Activated naive CD8-positive, alpha-beta T cell (primary cell): ENCODE measurements at regions not wholly inside any gene's neighbourhood (a gene's known extent, or its start where the extent isn't known, plus 50 kb on each side); places are given as distances from the start of the nearest gene placed in this dataset.
"Not testable (repeated sequence)": the region's sequence is repeated elsewhere in the genome, so short reads cannot be mapped to it uniquely, and the experiment has no call there.

Experiments used
- H3K27ac Mint-ChIP-seq: one replicate; pipeline ENCODE4 v1.8.0; 2021; ENCODE audit warnings: mixed read lengths
- H3K27me3 Mint-ChIP-seq: one replicate; pipeline ENCODE4 v1.8.0; 2021; ENCODE audit warnings: mixed read lengths
- H3K36me3 Mint-ChIP-seq: one replicate; pipeline ENCODE4 v1.8.0; 2021; ENCODE audit warnings: mixed read lengths
- H3K4me1 Mint-ChIP-seq: one replicate; pipeline ENCODE4 v1.8.0; 2021; ENCODE audit warnings: low read depth, mixed read lengths
- H3K4me3 Mint-ChIP-seq: one replicate; pipeline ENCODE4 v1.8.0; 2021; ENCODE audit warnings: mild to moderate bottlenecking, mixed read lengths
- H3K9me3 Mint-ChIP-seq: one replicate; pipeline ENCODE4 v1.8.0; 2021; ENCODE audit warnings: low read depth, mixed read lengths

GRCh38 chr12:31162896-31163560 lies 89.4 kb downstream of the DDX11 start:
- not testable (repeated sequence) for H3K4me3 Mint-ChIP-seq, H3K36me3 Mint-ChIP-seq, H3K27me3 Mint-ChIP-seq, H3K27ac Mint-ChIP-seq, H3K4me1 Mint-ChIP-seq, H3K9me3 Mint-ChIP-seq

GRCh38 chr12:31174293-31174692 lies 100.6 kb downstream of the DDX11 start:
- not testable (repeated sequence) for H3K4me1 Mint-ChIP-seq, H3K27ac Mint-ChIP-seq, H3K4me3 Mint-ChIP-seq, H3K27me3 Mint-ChIP-seq, H3K9me3 Mint-ChIP-seq, H3K36me3 Mint-ChIP-seq

DNA sequence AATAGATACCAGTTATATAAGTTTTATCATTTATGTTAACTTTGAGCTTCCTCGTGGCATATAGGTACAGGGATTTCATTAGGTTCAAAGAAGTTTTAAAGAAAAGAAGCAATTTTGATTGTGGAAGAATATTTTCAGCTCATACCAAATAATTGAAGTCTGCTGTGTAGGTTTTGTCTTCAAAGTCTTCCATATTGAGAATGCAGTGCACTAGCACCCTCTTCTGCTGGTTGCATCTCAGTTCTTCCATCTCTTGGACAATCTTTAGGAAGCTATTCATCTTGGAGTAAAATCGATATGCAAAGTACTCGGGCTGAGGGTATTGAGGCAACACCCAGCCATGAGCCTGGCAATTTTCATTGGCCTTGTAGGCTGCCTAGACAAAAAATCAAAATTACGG lies 103.9 kb downstream of the DDX11 start:
- not testable (repeated sequence) for H3K27ac Mint-ChIP-seq, H3K4me1 Mint-ChIP-seq, H3K27me3 Mint-ChIP-seq, H3K4me3 Mint-ChIP-seq, H3K9me3 Mint-ChIP-seq, H3K36me3 Mint-ChIP-seq

GRCh38 chr12:31178875-31179274 lies 105.2 kb downstream of the DDX11 start:
- not testable (repeated sequence) for H3K4me1 Mint-ChIP-seq, H3K9me3 Mint-ChIP-seq, H3K4me3 Mint-ChIP-seq, H3K27ac Mint-ChIP-seq, H3K36me3 Mint-ChIP-seq, H3K27me3 Mint-ChIP-seq

DNA sequence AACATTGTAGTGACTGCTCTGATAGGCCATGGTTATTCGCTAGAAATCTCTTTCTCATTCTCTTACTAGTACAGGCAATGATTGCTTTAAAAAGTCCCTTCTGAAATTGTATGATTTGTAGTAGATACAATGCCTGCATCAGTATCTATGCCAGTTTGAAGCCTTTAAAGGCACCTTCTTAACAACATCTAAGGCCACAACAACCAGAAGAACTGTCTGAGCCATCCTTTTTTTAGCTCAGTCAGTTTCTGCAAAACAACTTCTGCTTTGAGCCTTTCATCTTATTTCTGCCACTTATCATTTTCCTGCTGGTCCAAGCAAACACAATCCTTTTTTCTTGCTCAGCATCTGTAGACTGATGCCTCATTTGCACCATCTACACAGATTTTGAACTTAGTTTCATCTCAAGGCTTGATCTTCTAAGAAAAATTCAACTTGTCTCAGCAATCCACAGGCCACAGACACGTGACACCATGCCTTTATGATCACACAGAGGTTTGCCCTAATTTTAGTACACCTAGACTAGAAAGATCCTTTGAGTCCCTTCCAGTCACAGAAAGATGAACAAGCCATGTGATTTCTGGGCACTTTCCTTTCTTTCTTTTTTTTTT lies 106.1 kb downstream of the DDX11 start:
- not testable (repeated sequence) for H3K27me3 Mint-ChIP-seq, H3K36me3 Mint-ChIP-seq, H3K27ac Mint-ChIP-seq, H3K4me1 Mint-ChIP-seq, H3K4me3 Mint-ChIP-seq, H3K9me3 Mint-ChIP-seq

DNA sequence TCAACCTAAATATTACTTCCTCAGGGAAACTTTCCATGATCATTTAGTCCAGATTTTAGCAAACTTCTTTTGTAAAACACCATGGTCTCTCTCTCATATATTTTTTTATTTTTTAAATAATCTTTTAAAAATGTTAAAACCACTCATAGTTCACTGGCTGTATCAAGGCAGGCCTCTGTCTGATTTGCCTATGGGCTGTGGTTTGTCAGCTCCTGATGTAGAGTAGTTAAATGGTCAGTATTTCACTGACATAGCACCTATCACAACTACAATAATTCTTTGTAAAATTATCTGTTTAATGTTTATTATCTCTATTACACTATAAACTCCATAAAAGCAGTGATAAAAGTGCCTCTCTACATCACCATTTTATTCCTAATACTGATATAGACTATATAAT lies 108.9 kb downstream of the DDX11 start:
- H3K4me3 Mint-ChIP-seq, H3K4me1 Mint-ChIP-seq, H3K9me3 Mint-ChIP-seq, H3K36me3 Mint-ChIP-seq, H3K27me3 Mint-ChIP-seq, H3K27ac Mint-ChIP-seq: not testable (repeated sequence)

- H3K27ac Mint-ChIP-seq, H3K4me3 Mint-ChIP-seq, H3K36me3 Mint-ChIP-seq, H3K27me3 Mint-ChIP-seq, H3K4me1 Mint-ChIP-seq, H3K9me3 Mint-ChIP-seq: not testable (repeated sequence)
These were observed 109.4 kb downstream of the DDX11 start for GRCh38 chr12:31183107-31183506.

- not testable (repeated sequence) for H3K27ac Mint-ChIP-seq, H3K36me3 Mint-ChIP-seq, H3K4me1 Mint-ChIP-seq, H3K4me3 Mint-ChIP-seq, H3K9me3 Mint-ChIP-seq, H3K27me3 Mint-ChIP-seq
These were observed 110.2 kb downstream of the DDX11 start for GRCh38 chr12:31183899-31184298.

DNA sequence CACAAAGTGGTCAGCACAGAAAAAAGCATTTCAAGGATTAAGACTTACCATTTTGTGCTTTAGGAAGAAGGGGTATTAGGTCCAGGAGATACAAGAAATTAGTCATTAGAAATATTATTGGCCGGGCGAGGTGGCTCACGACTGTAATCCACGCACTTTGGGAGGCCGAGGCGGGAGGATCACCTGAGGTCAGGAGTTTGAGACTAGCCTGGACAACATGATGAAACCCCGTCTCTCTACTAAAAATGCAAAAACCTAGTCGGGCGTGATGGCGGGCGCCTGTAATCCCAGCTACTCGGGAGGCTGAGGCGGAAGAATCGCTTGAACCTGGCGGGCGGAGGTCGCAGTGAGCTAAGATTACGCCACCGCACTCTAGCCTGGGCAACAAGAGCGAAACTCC lies 111.0 kb downstream of the DDX11 start:
- not testable (repeated sequence) for H3K36me3 Mint-ChIP-seq, H3K27ac Mint-ChIP-seq, H3K4me1 Mint-ChIP-seq, H3K27me3 Mint-ChIP-seq, H3K9me3 Mint-ChIP-seq, H3K4me3 Mint-ChIP-seq

DNA sequence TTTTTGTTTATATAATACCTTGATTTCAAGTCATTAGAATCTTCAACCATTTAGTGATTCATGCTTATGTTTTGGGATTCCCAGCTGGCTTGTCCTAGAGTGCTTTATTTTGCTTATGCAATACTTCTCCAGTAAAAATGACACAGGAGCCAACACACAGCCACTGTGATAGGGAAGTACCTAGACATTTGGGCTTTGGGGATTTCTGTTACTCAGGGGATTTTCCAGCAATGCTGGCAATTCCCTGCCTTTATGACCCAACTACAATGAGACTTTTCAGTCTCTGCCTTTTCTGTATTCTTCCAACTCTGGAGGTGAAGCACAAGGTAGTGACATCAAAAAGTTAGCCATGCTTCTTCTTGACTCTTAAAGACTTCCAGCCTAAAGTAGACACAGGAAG lies 119.0 kb downstream of the DDX11 start:
- H3K4me3 Mint-ChIP-seq, H3K4me1 Mint-ChIP-seq, H3K27ac Mint-ChIP-seq, H3K36me3 Mint-ChIP-seq, H3K27me3 Mint-ChIP-seq, H3K9me3 Mint-ChIP-seq: not testable (repeated sequence)

DNA sequence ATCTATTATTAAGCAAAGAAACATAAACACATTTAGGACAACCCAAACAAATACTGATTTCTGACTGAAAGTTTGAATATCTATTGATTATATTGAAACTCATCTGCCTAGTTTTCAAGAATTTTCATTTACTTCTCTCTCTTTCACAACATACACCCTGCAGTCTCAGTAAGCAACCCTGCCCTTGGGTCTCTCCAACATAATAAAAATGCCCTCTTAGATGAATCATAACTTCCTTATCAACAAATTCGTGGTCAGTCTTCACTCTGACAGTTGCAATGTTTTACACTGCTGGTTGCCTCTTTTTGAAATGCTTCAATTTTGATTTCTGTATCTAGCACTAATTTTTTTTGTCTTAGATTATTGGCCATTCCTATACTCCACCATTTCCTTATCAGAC lies 122.0 kb downstream of the DDX11 start:
- H3K27me3 Mint-ChIP-seq, H3K4me1 Mint-ChIP-seq, H3K36me3 Mint-ChIP-seq, H3K9me3 Mint-ChIP-seq, H3K27ac Mint-ChIP-seq, H3K4me3 Mint-ChIP-seq: not testable (repeated sequence)

DNA sequence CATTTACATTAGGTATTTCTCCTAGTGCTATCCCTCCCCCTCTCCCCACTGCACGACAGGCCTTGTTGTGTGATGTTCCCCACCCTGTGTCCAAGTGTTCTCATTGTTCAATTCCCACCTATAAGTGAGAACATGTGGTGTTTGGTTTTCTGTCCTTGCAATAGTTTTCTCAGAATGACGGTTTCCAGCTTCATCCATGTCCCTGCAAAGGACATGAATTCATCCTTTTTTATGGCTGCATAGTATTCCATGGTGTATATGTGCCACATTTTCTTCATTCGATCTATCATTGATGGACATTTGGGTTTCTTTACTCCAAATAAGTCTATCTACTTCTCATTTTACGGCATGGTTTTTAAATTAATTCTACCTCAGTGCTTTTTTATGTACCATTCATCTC lies 125.8 kb downstream of the DDX11 start:
- not testable (repeated sequence) for H3K4me1 Mint-ChIP-seq, H3K4me3 Mint-ChIP-seq, H3K36me3 Mint-ChIP-seq, H3K9me3 Mint-ChIP-seq, H3K27ac Mint-ChIP-seq, H3K27me3 Mint-ChIP-seq

GRCh38 chr12:31201382-31201781 lies 124.6 kb downstream of the SINHCAF start:
- Mint-ChIP-seq H3K27me3 (peaks cover 3% of the 10 kb centered on the region), H3K4me1 (peaks cover 15% of the 10 kb centered on the region), H3K27ac (no peak overlapping the region), H3K9me3 (no peaks in the 10 kb centered on the region), H3K4me3 (no peak overlapping the region), H3K36me3 (no peaks in the 10 kb centered on the region)

- Mint-ChIP-seq H3K36me3 (no peaks in the 10 kb centered on the region), H3K4me3 (no peak overlapping the region), H3K27me3 (peaks cover 3% of the 10 kb centered on the region), H3K4me1 (peaks cover 15% of the 10 kb centered on the region), H3K9me3 (no peaks in the 10 kb centered on the region), H3K27ac (no peak overlapping the region)
These were observed 122.7 kb downstream of the SINHCAF start for GRCh38 chr12:31203261-31203660.

- Mint-ChIP-seq H3K9me3 (no peaks in the 10 kb centered on the region), H3K4me3 (no peak overlapping the region), H3K4me1 (peaks cover 15% of the 10 kb centered on the region), H3K27me3 (peaks cover 5% of the 10 kb centered on the region), H3K36me3 (no peaks in the 10 kb centered on the region), H3K27ac (peak overlapping the region; percentile 42)
These were observed 120.9 kb downstream of the SINHCAF start for GRCh38 chr12:31205054-31205453.

DNA sequence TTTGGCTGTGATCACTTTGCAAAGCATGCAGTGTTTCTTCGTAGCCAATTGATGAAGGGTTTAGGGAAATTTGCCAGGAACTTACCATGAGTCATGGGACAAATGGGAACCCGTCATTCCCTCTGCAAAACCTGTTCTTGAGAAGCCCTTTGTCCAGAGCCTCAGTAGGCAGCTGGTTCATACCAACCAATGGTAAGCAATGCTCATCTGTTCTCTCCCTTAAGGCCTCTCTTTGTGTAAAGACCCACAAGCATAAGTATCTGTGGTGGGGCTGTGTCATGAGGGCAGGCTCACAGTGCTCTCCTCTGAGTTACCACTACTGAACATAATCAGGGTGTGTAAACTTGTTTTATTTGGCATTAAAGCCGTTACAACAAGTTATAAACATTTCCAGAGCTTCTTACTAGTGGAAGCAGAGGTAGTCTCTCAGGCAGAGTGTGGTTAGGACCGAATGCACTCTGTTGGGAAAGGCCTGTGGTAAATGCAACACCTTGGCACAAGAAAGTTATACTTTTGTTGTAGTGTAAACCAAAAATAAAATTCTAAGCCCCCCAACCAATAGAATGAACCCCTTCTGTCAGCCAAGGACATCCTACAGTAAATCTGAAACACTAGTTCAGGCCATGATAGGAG lies 119.8 kb downstream of the SINHCAF start:
- Mint-ChIP-seq H3K36me3 (no peaks in the 10 kb centered on the region), H3K27ac (no peak overlapping the region), H3K4me3 (no peak overlapping the region), H3K27me3 (peaks cover 5% of the 10 kb centered on the region), H3K9me3 (no peaks in the 10 kb centered on the region), H3K4me1 (peaks cover 15% of the 10 kb centered on the region)
